PC-3 (cell line): ENCODE measurements at regions not wholly inside any gene's neighbourhood (a gene's known extent, or its start where the extent isn't known, plus 50 kb on each side); places are given as distances from the start of the nearest gene placed in this dataset.

Source experiments
- ATAC-seq: fragments of 200-7000 bp; cut with Tn5 transposase; 2 replicates; pipeline ENCODE4 v1.9.1; 2020; ENCODE audit warnings: mild to moderate bottlenecking, moderate library complexity
- BruUV-seq: library from RNA; stranded (reverse); fragments of 400-500 nt; replicated peaks from 2 replicates; lab custom pipeline; 2021; lab: Mats Ljungman, UMichigan
- CTCF ChIA-PET: fragments of 300-600 bp; sonication (Branson Sonifier 250); formaldehyde crosslinking; loops from one replicate; lab custom pipeline; 2022; ENCODE audit warnings: antibody characterized with exemption; lab: Charles Lee
- POLR2A ChIA-PET: fragments of 300-600 bp; sonication (Branson Sonifier 250); formaldehyde crosslinking; loops from one replicate; lab custom pipeline; 2022; ENCODE audit warnings: antibody characterized with exemption; ENCODE audit not compliant: unreplicated experiment; lab: Charles Lee
- DNase-seq: peaks from one replicate; pipeline ENCODE4 v3.0.0-alpha.2; 2015
- H2AFZ ChIP-seq: fragments of 300-600 bp; sonication (generic); 2 replicates; pipeline ENCODE4 v1.6.0; 2016; ENCODE audit warnings: antibody characterized with exemption, low read length
- H3F3A ChIP-seq: fragments of 300-600 bp; sonication (generic); one replicate; pipeline ENCODE4 v1.6.0; 2017; ENCODE audit warnings: antibody characterized with exemption, low read length, control low read depth, mild to moderate bottlenecking; ENCODE audit not compliant: unreplicated experiment
- H3K27ac ChIP-seq: fragments of 300-600 bp; sonication (generic); 2 replicates; pipeline ENCODE4 v1.5.1; 2016; ENCODE audit warnings: mild to moderate bottlenecking, low read length
- H3K27me3 ChIP-seq: fragments of 300-600 bp; sonication (generic); 2 replicates; pipeline ENCODE4 v1.6.1; 2016; ENCODE audit warnings: low read length, mixed read lengths
- H3K36me3 ChIP-seq: fragments of 300-600 bp; sonication (generic); 2 replicates; pipeline ENCODE4 v1.6.1; 2016; ENCODE audit warnings: low read depth, mixed run types, low read length, mixed read lengths
- H3K4me1 ChIP-seq: fragments of 300-600 bp; sonication (generic); 2 replicates; pipeline ENCODE4 v1.5.1; 2016; ENCODE audit warnings: low read length; ENCODE audit not compliant: insufficient read depth
- H3K4me2 ChIP-seq: fragments of 300-600 bp; sonication (generic); 2 replicates; pipeline ENCODE4 v1.6.0; 2016; ENCODE audit warnings: low read length
- H3K4me3 ChIP-seq: fragments of 300-600 bp; sonication (generic); 2 replicates; pipeline ENCODE4 v1.5.1; 2016; ENCODE audit warnings: mild to moderate bottlenecking, low read length, mixed read lengths
- H3K79me2 ChIP-seq: fragments of 300-600 bp; sonication (generic); 2 replicates; pipeline ENCODE4 v1.6.1; 2017; ENCODE audit warnings: low read length, mixed read lengths
- H3K9ac ChIP-seq: fragments of 300-600 bp; sonication (generic); 2 replicates; pipeline ENCODE4 v1.6.0; 2016; ENCODE audit warnings: mild to moderate bottlenecking, low read length
- H3K9me2 ChIP-seq: fragments of 300-600 bp; sonication (generic); replicated peaks from 2 replicates; pipeline ENCODE4 v1.6.1; 2016; ENCODE audit warnings: mixed run types, low read length, mixed read lengths
- H3K9me3 ChIP-seq: fragments of 300-600 bp; sonication (generic); 2 replicates; pipeline ENCODE4 v1.6.1; 2016; ENCODE audit warnings: low read length, mixed read lengths
- H4K20me1 ChIP-seq: fragments of 300-600 bp; sonication (generic); 2 replicates; pipeline ENCODE4 v1.6.1; 2016; ENCODE audit warnings: low read length, mixed read lengths
- EZH2 ChIP-seq: fragments of 300-600 bp; sonication (generic); IDR thresholded peaks from one replicate; pipeline ENCODE4 v1.6.1; 2017; ENCODE audit warnings: antibody characterized with exemption, mild to moderate bottlenecking, low read length; ENCODE audit not compliant: unreplicated experiment
- EZH2phosphoT487 ChIP-seq: fragments of 300-600 bp; sonication (generic); IDR thresholded peaks from 2 replicates; pipeline ENCODE4 v1.6.1; 2018; ENCODE audit warnings: mild to moderate bottlenecking, antibody characterized with exemption, low read length, borderline replicate concordance
- intact Hi-C: fragments of 100-400 bp; cut with micrococcal nuclease; formaldehyde crosslinking; loops from 2 replicates; pipeline ENCODE4 v1.9.0; 2023
- TF ChIP-seq, protein P1 (sequence below): fragments of 300-600 bp; sonication (generic); conservative IDR thresholded peaks from 2 replicates; pipeline ENCODE4 v1.5.1; 2017; ENCODE audit warnings: antibody characterized with exemption, low read depth, mild to moderate bottlenecking, low read length

DNA sequence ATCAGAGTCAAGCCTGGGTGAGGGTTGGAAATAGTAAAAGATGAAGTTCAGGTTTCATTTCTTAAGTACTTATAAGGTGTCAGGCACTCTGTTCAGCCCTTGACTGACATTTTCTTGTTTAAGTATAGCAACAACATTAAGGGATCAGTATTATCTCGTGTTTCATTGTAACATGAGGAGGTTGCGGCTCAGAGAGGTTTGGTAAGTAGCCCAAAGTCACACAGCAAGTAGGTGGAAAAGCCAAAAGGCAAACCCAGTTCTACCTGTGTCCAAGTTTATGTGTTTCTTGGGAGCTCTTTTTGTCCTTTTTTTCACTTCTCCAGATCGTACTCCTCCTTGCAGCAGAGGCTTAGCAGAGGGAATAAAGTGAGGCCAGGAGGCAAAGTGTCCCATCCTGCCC, 337.5 kb upstream of the KLF3 start:
- Histone ChIP-seq H3K79me2 (no peaks in the 10 kb centered on the region), H4K20me1 (no peaks in the 10 kb centered on the region), H3K9ac (no peak overlapping the region), H3K4me1 (peaks cover 23% of the 10 kb centered on the region), H2AFZ (no peak overlapping the region), H3K9me2 (no peaks in the 10 kb centered on the region), H3K36me3 (no peaks in the 10 kb centered on the region), H3F3A (no peaks in the 10 kb centered on the region), H3K27ac (no peak overlapping the region), H3K27me3 (no peaks in the 10 kb centered on the region), H3K4me2 (no peak overlapping the region), H3K4me3 (no peak overlapping the region), H3K9me3 (no peaks in the 10 kb centered on the region)
- CTCF ChIA-PET: no interaction called here
- TF ChIP-seq, protein P1, sequence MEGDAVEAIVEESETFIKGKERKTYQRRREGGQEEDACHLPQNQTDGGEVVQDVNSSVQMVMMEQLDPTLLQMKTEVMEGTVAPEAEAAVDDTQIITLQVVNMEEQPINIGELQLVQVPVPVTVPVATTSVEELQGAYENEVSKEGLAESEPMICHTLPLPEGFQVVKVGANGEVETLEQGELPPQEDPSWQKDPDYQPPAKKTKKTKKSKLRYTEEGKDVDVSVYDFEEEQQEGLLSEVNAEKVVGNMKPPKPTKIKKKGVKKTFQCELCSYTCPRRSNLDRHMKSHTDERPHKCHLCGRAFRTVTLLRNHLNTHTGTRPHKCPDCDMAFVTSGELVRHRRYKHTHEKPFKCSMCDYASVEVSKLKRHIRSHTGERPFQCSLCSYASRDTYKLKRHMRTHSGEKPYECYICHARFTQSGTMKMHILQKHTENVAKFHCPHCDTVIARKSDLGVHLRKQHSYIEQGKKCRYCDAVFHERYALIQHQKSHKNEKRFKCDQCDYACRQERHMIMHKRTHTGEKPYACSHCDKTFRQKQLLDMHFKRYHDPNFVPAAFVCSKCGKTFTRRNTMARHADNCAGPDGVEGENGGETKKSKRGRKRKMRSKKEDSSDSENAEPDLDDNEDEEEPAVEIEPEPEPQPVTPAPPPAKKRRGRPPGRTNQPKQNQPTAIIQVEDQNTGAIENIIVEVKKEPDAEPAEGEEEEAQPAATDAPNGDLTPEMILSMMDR: no peak
- no peak for TF ChIP-seq EZH2phosphoT487
- no peak for TF ChIP-seq EZH2
- no TSS peak for BruUV-seq
- ATAC-seq (no peak), DNase-seq (no peak)
- intact Hi-C loops: no loop called here
- POLR2A ChIA-PET: no interaction called here

DNA sequence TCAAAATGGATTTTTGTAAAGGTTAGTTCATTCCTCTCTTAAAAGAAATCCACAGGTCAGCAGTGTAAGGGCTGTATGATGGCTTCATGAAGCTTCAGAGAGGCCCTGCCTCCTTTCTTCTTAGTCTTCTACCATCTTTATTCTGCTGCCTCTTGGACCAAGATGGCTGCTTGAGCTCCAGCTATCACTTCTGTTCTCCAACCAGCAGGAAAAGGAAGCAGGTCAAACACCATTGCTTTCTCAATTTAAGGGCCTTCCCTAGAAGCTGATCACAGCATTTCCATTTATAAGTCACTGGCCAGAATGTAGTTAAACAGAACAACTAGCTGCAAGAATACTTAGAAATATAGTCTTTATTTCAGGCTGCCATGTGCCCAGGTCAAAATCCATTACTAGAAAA, 336.8 kb upstream of the KLF3 start:
- BruUV-seq: no TSS peak
- ATAC-seq: no peak
- TF ChIP-seq EZH2phosphoT487 (no peak), EZH2 (no peak)
- TF ChIP-seq, protein P1: no peak
- H3K4me1 ChIP-seq: peaks cover 23% of the 10 kb centered on the region
- no peaks in the 10 kb centered on the region for H3K36me3 ChIP-seq
- H3K9me3 ChIP-seq: no peaks in the 10 kb centered on the region
- no peak overlapping the region for H3K4me2 ChIP-seq
- H3F3A ChIP-seq: no peaks in the 10 kb centered on the region
- H3K79me2 ChIP-seq: no peaks in the 10 kb centered on the region
- ChIA-PET POLR2A (no interaction called here), CTCF (no interaction called here)
- no peaks in the 10 kb centered on the region for H4K20me1 ChIP-seq
- H3K4me3 ChIP-seq: no peak overlapping the region
- H3K9me2 ChIP-seq: no peaks in the 10 kb centered on the region
- H2AFZ ChIP-seq: no peak overlapping the region
- H3K27me3 ChIP-seq: no peaks in the 10 kb centered on the region
- no peak overlapping the region for H3K9ac ChIP-seq
- no peak overlapping the region for H3K27ac ChIP-seq
- intact Hi-C loops: no loop called here
- DNase-seq: no peak

DNA sequence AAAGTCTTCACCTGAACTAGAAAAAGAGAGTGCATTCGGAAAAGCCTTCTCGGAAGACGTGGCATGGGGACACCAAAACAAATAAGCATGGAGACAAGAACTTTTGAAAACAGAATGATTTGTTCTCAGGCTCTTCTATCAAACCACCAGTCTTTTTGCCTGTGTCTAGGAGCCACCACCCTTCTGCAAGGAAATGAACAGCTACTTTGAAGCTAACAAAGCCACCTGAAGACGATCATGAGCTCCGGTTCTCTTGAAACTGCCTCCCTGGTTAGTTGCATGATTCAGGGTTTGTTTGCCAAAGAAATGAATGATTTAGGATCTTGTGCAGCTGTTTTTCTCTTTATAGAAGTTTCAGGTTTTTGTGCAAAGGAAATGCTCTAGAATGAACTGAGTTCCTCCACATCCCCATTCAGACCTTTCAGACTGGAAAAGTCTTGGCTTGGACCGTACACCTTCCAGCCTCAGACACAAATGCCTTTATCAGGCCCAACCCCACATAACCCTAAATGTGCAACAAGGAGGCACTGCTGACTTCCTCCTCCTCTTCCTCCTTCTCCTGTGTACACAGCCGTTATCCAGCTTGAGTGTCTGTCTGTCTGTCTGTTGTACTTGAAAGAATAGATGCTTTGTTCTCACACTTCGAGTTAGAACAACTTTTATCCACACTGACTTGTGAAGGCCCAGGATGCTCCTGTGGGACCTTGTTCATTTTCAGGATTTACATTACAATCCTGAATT, 334.8 kb upstream of the KLF3 start:
- no peaks in the 10 kb centered on the region for H3K79me2 ChIP-seq
- ChIA-PET POLR2A (no interaction called here), CTCF (no interaction called here)
- TF ChIP-seq EZH2: no peak
- TF ChIP-seq, protein P1: no peak
- H3K4me2 ChIP-seq: no peak overlapping the region
- no peak overlapping the region for H3K9ac ChIP-seq
- H3F3A ChIP-seq: no peaks in the 10 kb centered on the region
- no peaks in the 10 kb centered on the region for H4K20me1 ChIP-seq
- H3K36me3 ChIP-seq: no peaks in the 10 kb centered on the region
- H3K9me2 ChIP-seq: no peaks in the 10 kb centered on the region
- intact Hi-C loops: no loop called here
- H3K27ac ChIP-seq: no peak overlapping the region
- ATAC-seq (peak; percentile 15; the same call in 1 of the 2 replicates), DNase-seq (peak; percentile 16)
- H3K4me3 ChIP-seq: no peak overlapping the region
- no peaks in the 10 kb centered on the region for H3K27me3 ChIP-seq
- 0 out of 2 replicates have a peak overlapping the region, but pooled peaks have one; percentile 7 for H2AFZ ChIP-seq
- H3K4me1 ChIP-seq: peaks cover 24% of the 10 kb centered on the region
- H3K9me3 ChIP-seq: no peaks in the 10 kb centered on the region
- BruUV-seq: no TSS peak
